CD14-positive monocyte (primary cell): ENCODE measurements at regions not wholly inside any gene's neighbourhood (a gene's known extent, or its start where the extent isn't known, plus 50 kb on each side); places are given as distances from the start of the nearest gene placed in this dataset.

Source experiments
- DNase-seq, 3 donors: peaks; one replicate each; pipeline ENCODE4 v3.0.0-alpha.2; 2011 to 2022
- H2AFZ ChIP-seq: 2 replicates; pipeline ENCODE4 v1.6.0; 2012; ENCODE audit warnings: mild to moderate bottlenecking, low read depth, low read length, inconsistent platforms; ENCODE audit not compliant: insufficient read depth, poor library complexity, severe bottlenecking
- H3K27ac ChIP-seq, 2 donors: 1 replicate in 1 of 2; 2 replicates in 1 of 2; pipeline ENCODE4 v1.5.1; 2012 to 2013; ENCODE audit warnings: low read length in 2 of 2, control low read depth in 1 of 2, inconsistent platforms in 1 of 2, low read depth in 1 of 2, mild to moderate bottlenecking in 1 of 2
- H3K27me3 ChIP-seq, 2 donors: one replicate each; pipeline versions ENCODE4 v1.6.0 to v1.6.1; 2011 to 2013; ENCODE audit warnings: low read length in 2 of 2; ENCODE audit not compliant: control insufficient read depth in 2 of 2, insufficient read depth in 2 of 2
- H3K36me3 ChIP-seq, 2 donors: replicated peaks in 1 of 2; 1 replicate in 1 of 2; 2 replicates in 1 of 2; pipeline versions ENCODE4 v1.5.1 to v1.6.1; 2012 to 2013; ENCODE audit warnings: low read length in 2 of 2, control low read depth in 1 of 2, inconsistent platforms in 1 of 2, mild to moderate bottlenecking in 1 of 2; ENCODE audit not compliant: insufficient read depth in 2 of 2, control insufficient read depth in 1 of 2
- H3K4me1 ChIP-seq, 2 donors: 1 replicate in 1 of 2; 2 replicates in 1 of 2; pipeline versions ENCODE4 v1.5.1 to v1.6.1; 2012 to 2013; ENCODE audit warnings: low read length in 2 of 2, control low read depth in 1 of 2, inconsistent platforms in 1 of 2, mild to moderate bottlenecking in 1 of 2, moderate library complexity in 1 of 2; ENCODE audit not compliant: insufficient read depth in 2 of 2, control insufficient read depth in 1 of 2
- H3K4me2 ChIP-seq: replicated peaks from 2 replicates; pipeline ENCODE3; 2012; ENCODE audit warnings: low read length, moderate library complexity, mild to moderate bottlenecking; ENCODE audit not compliant: poor library complexity, severe bottlenecking; ENCODE audit errors: extremely low read depth
- H3K4me3 ChIP-seq, 3 experiments: fragments of 200-600 bp in 1 of 3; sonication (generic) in 1 of 3; replicated peaks in 1 of 3; 1 replicate in 2 of 3; 2 replicates in 1 of 3; pipeline ENCODE4 v1.5.1; 2011 to 2013; ENCODE audit warnings: low read length in 3 of 3, mild to moderate bottlenecking in 3 of 3, control low read depth in 2 of 3, low read depth in 2 of 3, inconsistent platforms in 1 of 3, moderate library complexity in 1 of 3
- H3K79me2 ChIP-seq: 2 replicates; pipeline ENCODE4 v1.6.0; 2012; ENCODE audit warnings: mild to moderate bottlenecking, control low read depth, inconsistent platforms, low read length, moderate library complexity; ENCODE audit not compliant: insufficient read depth
- H3K9ac ChIP-seq: 2 replicates; pipeline ENCODE4 v1.6.0; 2017; ENCODE audit warnings: low read length, mild to moderate bottlenecking; ENCODE audit not compliant: insufficient read depth, poor library complexity, severe bottlenecking
- H3K9me3 ChIP-seq, 2 donors: replicated peaks in 1 of 2; 1 replicate in 1 of 2; 2 replicates in 1 of 2; pipeline versions ENCODE4 v1.5.1 to v1.6.1; 2012 to 2013; ENCODE audit warnings: low read length in 2 of 2, control low read depth in 1 of 2; ENCODE audit not compliant: control insufficient read depth in 1 of 2, insufficient read depth in 1 of 2
- H4K20me1 ChIP-seq: 2 replicates; pipeline ENCODE4 v1.6.0; 2012; ENCODE audit warnings: mild to moderate bottlenecking, low read length, control low read depth, moderate library complexity; ENCODE audit not compliant: insufficient read depth
- H3K27ac Mint-ChIP-seq, 7 donors: one replicate each; pipeline ENCODE4 v1.8.0; 2020; ENCODE audit warnings: mild to moderate bottlenecking in 7 of 7, mixed read lengths in 7 of 7, moderate library complexity in 6 of 7, inconsistent platforms in 2 of 7
- H3K27me3 Mint-ChIP-seq, 3 donors: one replicate each; pipeline ENCODE4 v1.8.0; 2021 to 2022; ENCODE audit warnings: low read depth in 3 of 3, mild to moderate bottlenecking in 3 of 3, mixed read lengths in 3 of 3, moderate library complexity in 3 of 3, inconsistent platforms in 1 of 3
- H3K36me3 Mint-ChIP-seq, 2 donors: one replicate each; pipeline ENCODE4 v1.8.0; 2020; ENCODE audit warnings: mixed read lengths in 2 of 2, inconsistent platforms in 1 of 2, mild to moderate bottlenecking in 1 of 2
- H3K4me1 Mint-ChIP-seq: one replicate; pipeline ENCODE4 v1.8.0; 2020; ENCODE audit warnings: mild to moderate bottlenecking, mixed read lengths
- H3K4me3 Mint-ChIP-seq, 2 donors: one replicate each; pipeline ENCODE4 v1.8.0; 2020; ENCODE audit warnings: mild to moderate bottlenecking in 2 of 2, mixed read lengths in 2 of 2, moderate library complexity in 1 of 2
- H3K9me3 Mint-ChIP-seq, 7 donors: one replicate each; pipeline ENCODE4 v1.8.0; 2020 to 2022; ENCODE audit warnings: mixed read lengths in 7 of 7, mild to moderate bottlenecking in 6 of 7, moderate library complexity in 6 of 7, inconsistent platforms in 2 of 7
- CTCF ChIP-seq: fragments of 200-600 bp; IDR thresholded peaks from one replicate; pipeline ENCODE4 v1.8.0; 2022; ENCODE audit warnings: antibody characterized with exemption, mild to moderate bottlenecking
- WGBS: methylation state at CpG from one replicate; pipeline ENCODE4 v1.1.5; 2013; ENCODE audit warnings: missing lambda C conversion rate; ENCODE audit not compliant: insufficient coverage; 5-methylcytosine and 5-hydroxymethylcytosine counted together
- intact Hi-C, 2 donors: fragments of 100-400 bp; cut with micrococcal nuclease; formaldehyde crosslinking; loops; one replicate each; pipeline versions ENCODE4 v1.15.0 to v1.15.1; 2023

GRCh38 chr3:159187706-159188105, 385.9 kb downstream of the MFSD1 start:
- no peak overlapping the region for H3K4me3 ChIP-seq
- peaks cover 0 to 7% of the 10 kb centered on the region in 2 donors for H3K9me3 ChIP-seq
- no peak for TF ChIP-seq CTCF
- Mint-ChIP-seq H3K27me3 (peaks cover 0 to 10% (median 0%) of the 10 kb centered on the region in 3 donors), H3K4me3 (no peak overlapping the region), H3K27ac (no peak overlapping the region), H3K4me1 (peaks cover 6% of the 10 kb centered on the region), H3K9me3 (peaks cover 0 to 6% (median 1%) of the 10 kb centered on the region in 7 donors), H3K36me3 (no peaks in the 10 kb centered on the region)
- DNase-seq: no peak
- no peak overlapping the region for H3K4me2 ChIP-seq
- no peaks in the 10 kb centered on the region for H3K36me3 ChIP-seq
- H3K9ac ChIP-seq: no peak overlapping the region
- peaks cover 0 to 16% of the 10 kb centered on the region in 2 donors for H3K4me1 ChIP-seq
- no peaks in the 10 kb centered on the region for H4K20me1 ChIP-seq
- H3K79me2 ChIP-seq: no peaks in the 10 kb centered on the region
- H2AFZ ChIP-seq: no peak overlapping the region
- intact Hi-C loops: no loop called here
- no peaks in the 10 kb centered on the region for H3K27me3 ChIP-seq
- 76% methylated on average over 4 of the region's 6 CpGs for WGBS
- no peak overlapping the region for H3K27ac ChIP-seq

- WGBS: 71% methylated on average over 3 of the region's 4 CpGs
- H3K27me3 Mint-ChIP-seq: peaks cover 0 to 10% (median 4%) of the 10 kb centered on the region in 3 donors
- no peak overlapping the region for H3K9ac ChIP-seq
- H2AFZ ChIP-seq: no peak overlapping the region
- no peak overlapping the region for H3K27ac Mint-ChIP-seq
- no peaks in the 10 kb centered on the region for H4K20me1 ChIP-seq
- H3K9me3 Mint-ChIP-seq: peaks cover 0 to 6% (median 2%) of the 10 kb centered on the region in 7 donors
- no peak overlapping the region for H3K4me2 ChIP-seq
- no peak overlapping the region for H3K27ac ChIP-seq
- no peaks in the 10 kb centered on the region for H3K27me3 ChIP-seq
- H3K36me3 ChIP-seq: no peaks in the 10 kb centered on the region
- H3K4me1 Mint-ChIP-seq: peaks cover 6% of the 10 kb centered on the region
- no peak overlapping the region for H3K4me3 Mint-ChIP-seq
- intact Hi-C loops: no loop called here
- H3K4me1 ChIP-seq: peaks cover 0 to 11% of the 10 kb centered on the region in 2 donors
- H3K4me3 ChIP-seq: no peak overlapping the region
- no peaks in the 10 kb centered on the region for H3K79me2 ChIP-seq
- TF ChIP-seq CTCF: no peak
- H3K9me3 ChIP-seq: peaks cover 0 to 7% of the 10 kb centered on the region in 2 donors
- no peak for DNase-seq
- no peaks in the 10 kb centered on the region for H3K36me3 Mint-ChIP-seq
Observed at GRCh38 chr3:159189994-159190669, 388.3 kb downstream of the MFSD1 start.
